Esophagus muscularis mucosa (tissue), 4 donors: ENCODE measurements at regions not wholly inside any gene's neighbourhood (a gene's known extent, or its start where the extent isn't known, plus 50 kb on each side); places are given as distances from the start of the nearest gene placed in this dataset.

Experiments
- DNase-seq: peaks from one replicate; pipeline ENCODE4 v3.0.0-alpha.2; 2017; ENCODE audit errors: extremely low spot score
- H3K27ac ChIP-seq, 4 donors: fragments of 200-600 bp; sonication (generic); replicated peaks in 1 of 4; 1 replicate in 3 of 4; 2 replicates in 1 of 4; pipeline ENCODE4 v1.5.1; 2016 to 2019; ENCODE audit warnings: mild to moderate bottlenecking in 1 of 4
- H3K27me3 ChIP-seq, 4 donors: fragments of 200-600 bp; sonication (generic); one replicate each; pipeline versions ENCODE4 v1.5.1 to v1.6.0; 2016 to 2019
- H3K36me3 ChIP-seq, 4 donors: fragments of 200-600 bp; sonication (generic); one replicate each; pipeline ENCODE4 v1.5.1; 2016 to 2019
- H3K4me1 ChIP-seq, 4 donors: fragments of 200-600 bp; sonication (generic); one replicate each; pipeline ENCODE4 v1.5.1; 2016 to 2019
- H3K4me3 ChIP-seq, 4 donors: fragments of 200-600 bp; sonication (generic); 1 replicate in 2 of 4; 2 replicates in 2 of 4; pipeline ENCODE4 v1.5.1; 2016 to 2019; ENCODE audit warnings: mild to moderate bottlenecking in 4 of 4, moderate library complexity in 1 of 4
- H3K9me3 ChIP-seq, 4 donors: fragments of 200-600 bp; sonication (generic); 1 replicate in 3 of 4; 2 replicates in 1 of 4; pipeline ENCODE4 v1.5.1; 2016 to 2019
- EP300 ChIP-seq: sonication (generic); formaldehyde crosslinking; IDR thresholded peaks from one replicate; pipeline ENCODE4 v1.6.1; 2017; ENCODE audit warnings: antibody characterized with exemption
- POLR2A ChIP-seq: fragments of 450-650 bp; IDR thresholded peaks from one replicate; pipeline ENCODE4 v1.6.1; 2017; ENCODE audit warnings: antibody characterized with exemption, moderate library complexity, mild to moderate bottlenecking, low read depth
- POLR2AphosphoS5 ChIP-seq, 2 donors: sonication (generic); formaldehyde crosslinking; IDR thresholded peaks; one replicate each; pipeline ENCODE4 v1.6.1; 2017; ENCODE audit warnings: antibody characterized with exemption in 2 of 2
- WGBS: methylation state at CpG from one replicate; pipeline ENCODE4 v1.1.5; 2018; 5-methylcytosine and 5-hydroxymethylcytosine counted together
- intact Hi-C: fragments of 100-400 bp; cut with DNase I; formaldehyde crosslinking; loops from one replicate; pipeline ENCODE4 v1.15.1; 2023
- TF ChIP-seq, protein P1 (sequence below), 3 experiments: fragments of 200-600 bp in 2 of 3; fragments of 450-650 bp in 1 of 3; sonication (generic) in 2 of 3; IDR thresholded peaks; one replicate each; pipeline ENCODE4 v1.5.1; 2017 to 2019; ENCODE audit warnings: antibody characterized with exemption in 3 of 3, mild to moderate bottlenecking in 2 of 3, moderate library complexity in 1 of 3

DNA sequence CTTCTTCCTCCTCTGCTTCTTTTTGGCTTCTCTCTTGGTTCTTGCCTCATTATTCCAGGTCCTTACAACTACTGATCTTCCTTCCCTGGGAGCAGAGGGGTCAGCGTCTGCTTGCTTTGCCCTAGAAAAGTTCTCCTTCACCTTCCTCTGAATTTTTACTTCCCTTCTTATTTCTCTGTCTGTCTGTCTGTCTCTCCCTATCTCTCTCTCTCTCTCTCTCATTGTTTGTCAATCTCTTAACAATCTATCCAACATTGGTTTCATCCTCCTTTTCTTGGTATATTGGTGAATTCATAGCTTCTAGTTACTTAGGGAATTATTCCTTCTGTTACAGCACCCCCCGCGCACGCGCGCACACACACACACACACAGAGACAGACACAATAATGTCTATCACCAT, 559.1 kb downstream of the MN1 start:
- no peak for TF ChIP-seq POLR2AphosphoS5 (IDR thresholded peaks at IDR 0.05)
- Histone ChIP-seq H3K9me3 (no peaks in the 10 kb centered on the region), H3K27me3 (no peaks in the 10 kb centered on the region), H3K4me1 (peaks cover 5 to 36% (median 27%) of the 10 kb centered on the region in 4 donors), H3K36me3 (no peaks in the 10 kb centered on the region), H3K27ac (peak overlapping the region in 2 of 4 donors; percentile 23 to 60), H3K4me3 (no peak overlapping the region)
- intact Hi-C loops, result no loop called here
- 86% methylated on average over 6 of the region's 6 CpGs for WGBS
- no peak for DNase-seq

DNA sequence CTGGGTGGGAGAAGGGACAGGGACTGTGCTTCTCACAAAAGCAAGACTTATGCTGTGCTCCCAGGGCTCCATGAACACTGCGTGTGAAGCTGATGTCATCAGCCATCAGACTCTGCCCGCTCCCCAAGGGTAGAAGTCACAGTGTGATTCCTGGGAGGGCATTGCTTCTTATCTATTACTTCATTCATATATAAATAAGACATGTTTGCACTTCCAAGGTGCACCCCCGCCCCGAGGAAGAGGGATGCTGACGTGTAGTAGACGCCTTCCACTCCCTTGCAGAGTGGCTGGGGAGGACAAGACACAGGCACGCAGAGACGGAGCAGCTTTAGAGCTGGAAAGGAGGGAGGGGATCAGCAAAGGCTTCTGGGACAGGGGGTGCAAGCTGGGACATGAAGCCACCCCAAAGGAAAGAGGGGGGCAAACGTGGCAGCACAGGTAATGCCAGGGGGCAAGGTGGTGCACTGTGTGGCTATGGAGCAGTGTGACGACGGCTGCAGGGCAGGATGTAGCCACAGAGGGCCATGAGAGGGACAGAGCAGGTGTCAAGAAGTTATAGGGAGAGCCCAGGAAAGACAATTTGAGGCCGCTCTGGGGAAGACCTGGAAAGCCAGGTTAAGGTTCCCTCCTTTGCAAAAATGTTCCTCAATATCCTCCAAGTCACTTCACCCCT, 558.5 kb downstream of the MN1 start:
- 82% methylated on average over 12 of the region's 12 CpGs for WGBS

DNA sequence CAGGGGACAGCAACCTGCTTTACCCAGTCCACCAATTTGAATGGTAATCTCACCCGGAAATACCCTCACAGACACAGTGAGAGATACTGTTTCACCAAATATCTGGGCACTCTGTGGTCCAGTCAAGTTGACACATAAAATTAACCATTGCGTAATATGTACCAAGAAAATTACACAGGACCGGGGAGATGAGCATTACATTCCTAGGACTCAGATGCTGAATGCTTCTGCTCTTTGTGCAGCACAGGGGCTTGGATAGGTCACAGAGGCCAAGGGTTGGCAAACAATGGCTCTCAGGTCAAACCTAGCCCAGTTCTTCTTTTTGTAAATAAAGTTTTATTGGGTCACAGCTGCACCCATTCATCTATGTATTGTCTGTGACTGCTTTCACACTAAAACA, 557.2 kb downstream of the MN1 start:
- Histone ChIP-seq H3K36me3 (no peaks in the 10 kb centered on the region), H3K27ac (no peak overlapping the region), H3K4me1 (peaks cover 5 to 40% (median 27%) of the 10 kb centered on the region in 4 donors), H3K4me3 (no peak overlapping the region), H3K27me3 (no peaks in the 10 kb centered on the region), H3K9me3 (no peaks in the 10 kb centered on the region)
- intact Hi-C loops, result no loop called here
- DNase-seq, result no peak
- TF ChIP-seq POLR2AphosphoS5 (IDR thresholded peaks at IDR 0.05) (no peak), EP300 (no peak), POLR2A (no peak)
- TF ChIP-seq, protein P1, sequence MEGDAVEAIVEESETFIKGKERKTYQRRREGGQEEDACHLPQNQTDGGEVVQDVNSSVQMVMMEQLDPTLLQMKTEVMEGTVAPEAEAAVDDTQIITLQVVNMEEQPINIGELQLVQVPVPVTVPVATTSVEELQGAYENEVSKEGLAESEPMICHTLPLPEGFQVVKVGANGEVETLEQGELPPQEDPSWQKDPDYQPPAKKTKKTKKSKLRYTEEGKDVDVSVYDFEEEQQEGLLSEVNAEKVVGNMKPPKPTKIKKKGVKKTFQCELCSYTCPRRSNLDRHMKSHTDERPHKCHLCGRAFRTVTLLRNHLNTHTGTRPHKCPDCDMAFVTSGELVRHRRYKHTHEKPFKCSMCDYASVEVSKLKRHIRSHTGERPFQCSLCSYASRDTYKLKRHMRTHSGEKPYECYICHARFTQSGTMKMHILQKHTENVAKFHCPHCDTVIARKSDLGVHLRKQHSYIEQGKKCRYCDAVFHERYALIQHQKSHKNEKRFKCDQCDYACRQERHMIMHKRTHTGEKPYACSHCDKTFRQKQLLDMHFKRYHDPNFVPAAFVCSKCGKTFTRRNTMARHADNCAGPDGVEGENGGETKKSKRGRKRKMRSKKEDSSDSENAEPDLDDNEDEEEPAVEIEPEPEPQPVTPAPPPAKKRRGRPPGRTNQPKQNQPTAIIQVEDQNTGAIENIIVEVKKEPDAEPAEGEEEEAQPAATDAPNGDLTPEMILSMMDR (IDR thresholded peaks at IDR 0.05), result no peak
- WGBS, result 100% methylated on average over 3 of the region's 3 CpGs

More for the DNA sequence above, 558.5 kb downstream of the MN1 start:
- Histone ChIP-seq H3K9me3 (no peaks in the 10 kb centered on the region), H3K27me3 (no peaks in the 10 kb centered on the region), H3K4me3 (no peak overlapping the region), H3K27ac (no peak overlapping the region), H3K36me3 (no peaks in the 10 kb centered on the region), H3K4me1 (peaks cover 5 to 40% (median 31%) of the 10 kb centered on the region in 4 donors)
- no peak for DNase-seq
- TF ChIP-seq EP300, result no peak
- no peak for TF ChIP-seq POLR2A
- TF ChIP-seq POLR2AphosphoS5 (IDR thresholded peaks at IDR 0.05), result no peak
- TF ChIP-seq, protein P1 (IDR thresholded peaks at IDR 0.05), result no peak
- intact Hi-C loops, result no loop called here

DNA sequence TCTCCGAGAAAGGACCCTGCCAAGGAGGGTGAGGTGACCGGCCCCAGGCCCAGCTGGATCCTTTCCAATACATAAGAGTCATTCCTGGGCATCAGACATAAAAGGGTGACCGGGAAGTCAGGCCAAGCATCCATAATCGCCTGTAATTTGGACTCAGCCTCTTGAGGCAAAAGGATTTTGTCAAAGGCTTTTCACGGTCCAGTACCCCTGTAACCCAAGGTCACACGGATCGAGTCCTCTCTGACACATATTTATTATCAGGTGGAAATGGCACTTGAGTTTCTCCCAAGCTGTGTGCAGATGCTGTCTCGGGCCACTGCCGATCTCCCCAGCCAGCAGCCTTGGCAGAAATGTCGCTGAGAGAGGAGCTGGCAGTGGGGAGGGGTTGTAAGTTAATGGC, 556.5 kb downstream of the MN1 start:
- DNase-seq, result no peak
- WGBS, result 78% methylated on average over 10 of the region's 10 CpGs
- H3K27me3 ChIP-seq, result no peaks in the 10 kb centered on the region
- no peaks in the 10 kb centered on the region for H3K9me3 ChIP-seq
- intact Hi-C loops, result no loop called here
- no peaks in the 10 kb centered on the region for H3K36me3 ChIP-seq
- no peak overlapping the region for H3K4me3 ChIP-seq
- peaks cover 5 to 33% (median 23%) of the 10 kb centered on the region in 4 donors for H3K4me1 ChIP-seq
- no peak overlapping the region for H3K27ac ChIP-seq
- TF ChIP-seq POLR2A (no peak), POLR2AphosphoS5 (IDR thresholded peaks at IDR 0.05) (no peak), EP300 (no peak)
- TF ChIP-seq, protein P1 (IDR thresholded peaks at IDR 0.05), result no peak

DNA sequence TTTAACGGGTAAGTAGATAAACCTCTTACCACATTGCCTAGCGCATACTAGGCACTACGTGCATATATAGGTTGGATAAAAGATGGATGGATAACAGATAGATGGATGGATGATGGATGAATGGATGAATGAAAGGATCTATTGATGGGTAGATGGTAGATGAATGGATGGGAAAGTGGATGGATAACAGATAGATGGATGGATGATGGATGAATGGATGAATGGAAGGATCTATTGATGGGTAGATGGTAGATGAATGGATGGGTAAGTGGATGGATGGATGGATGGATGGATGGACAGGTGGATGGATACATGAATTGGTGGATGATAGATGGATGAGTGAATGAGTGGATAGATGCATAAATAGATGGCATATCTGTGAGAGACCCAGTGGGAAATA, 555.0 kb downstream of the MN1 start:
- H3K4me3 ChIP-seq, result no peak overlapping the region
- H3K36me3 ChIP-seq, result no peaks in the 10 kb centered on the region
- peaks cover 5 to 29% (median 19%) of the 10 kb centered on the region in 4 donors for H3K4me1 ChIP-seq
- intact Hi-C loops, result no loop called here
- no peak for DNase-seq
- H3K27ac ChIP-seq, result no peak overlapping the region
- WGBS, result 100% methylated on average over 3 of the region's 3 CpGs
- H3K9me3 ChIP-seq, result no peaks in the 10 kb centered on the region
- H3K27me3 ChIP-seq, result no peaks in the 10 kb centered on the region
- TF ChIP-seq, protein P1 (IDR thresholded peaks at IDR 0.05), result no peak
